IMR-90 (cell line): ENCODE measurements at regions not wholly inside any gene's neighbourhood (a gene's known extent, or its start where the extent isn't known, plus 50 kb on each side); places are given as distances from the start of the nearest gene placed in this dataset.

Experiments
- ATAC-seq: fragments of 200-7000 bp; cut with Tn5 transposase; 2 replicates; pipeline ENCODE4 v1.9.1; 2020; ENCODE audit warnings: low read depth, mild to moderate bottlenecking, moderate library complexity
- BruUV-seq: library from RNA; stranded (reverse); fragments of 400-500 nt; replicated peaks from 2 replicates; lab custom pipeline; 2021; lab: Mats Ljungman, UMichigan
- CTCF ChIA-PET: fragments of 300-600 bp; formaldehyde crosslinking; extraction: SDS; loops from one replicate; lab custom pipeline; 2021; ENCODE audit warnings: antibody characterized with exemption; lab: Yijun Ruan, JAX
- POLR2A ChIA-PET: fragments of 300-600 bp; sonication (Branson Sonifier 250); formaldehyde crosslinking; loops from one replicate; lab custom pipeline; 2022; ENCODE audit warnings: antibody characterized with exemption; ENCODE audit not compliant: unreplicated experiment; lab: Charles Lee
- DNase-seq: peaks from one replicate; pipeline ENCODE4 v3.0.0; 2013
- H2AFZ ChIP-seq: replicated peaks from 2 replicates; pipeline ENCODE3; 2013; ENCODE audit warnings: low read length, mild to moderate bottlenecking; ENCODE audit not compliant: poor library complexity
- H2AK5ac ChIP-seq: 2 replicates; pipeline ENCODE4 v1.6.1; 2013; ENCODE audit warnings: low read depth, low read length, inconsistent platforms
- H2AK9ac ChIP-seq: replicated peaks from 2 replicates; pipeline ENCODE3; 2013; ENCODE audit warnings: mild to moderate bottlenecking, low read depth, low read length, moderate library complexity; ENCODE audit not compliant: poor library complexity
- H2BK120ac ChIP-seq: 2 replicates; pipeline ENCODE4 v1.6.1; 2013; ENCODE audit warnings: low read depth, low read length, inconsistent platforms
- H2BK15ac ChIP-seq: 3 replicates; pipeline ENCODE4 v1.6.1; 2013; ENCODE audit warnings: low read depth, low read length, inconsistent platforms
- H2BK20ac ChIP-seq: 2 replicates; pipeline ENCODE4 v1.6.1; 2013; ENCODE audit warnings: low read depth, mild to moderate bottlenecking, inconsistent platforms, low read length, moderate library complexity
- H2BK5ac ChIP-seq: 2 replicates; pipeline ENCODE4 v1.6.1; 2013; ENCODE audit warnings: mild to moderate bottlenecking, low read depth, low read length, inconsistent platforms; ENCODE audit not compliant: poor library complexity, severe bottlenecking
- H3K14ac ChIP-seq: replicated peaks from 2 replicates; pipeline ENCODE4 v1.6.1; 2013; ENCODE audit warnings: low read depth, low read length, inconsistent platforms
- H3K18ac ChIP-seq: 2 replicates; pipeline ENCODE4 v1.6.1; 2013; ENCODE audit warnings: low read depth, low read length, control low read depth
- H3K23ac ChIP-seq: 2 replicates; pipeline ENCODE4 v1.6.1; 2013; ENCODE audit warnings: low read depth, low read length, inconsistent platforms
- H3K27ac ChIP-seq: 2 replicates; pipeline ENCODE4 v1.5.1; 2013; ENCODE audit warnings: mild to moderate bottlenecking, control low read depth, low read length; ENCODE audit not compliant: insufficient read depth
- H3K27me3 ChIP-seq: 2 replicates; pipeline ENCODE4 v1.6.1; 2013; ENCODE audit warnings: low read length; ENCODE audit not compliant: control insufficient read depth, insufficient read depth
- H3K36me3 ChIP-seq: 2 replicates; pipeline ENCODE4 v1.6.1; 2013; ENCODE audit warnings: low read length, mixed read lengths; ENCODE audit not compliant: control insufficient read depth, insufficient read depth
- H3K4ac ChIP-seq: 2 replicates; pipeline ENCODE4 v1.6.1; 2013; ENCODE audit warnings: low read depth, low read length, inconsistent platforms
- H3K4me1 ChIP-seq: 2 replicates; pipeline ENCODE4 v1.6.1; 2013; ENCODE audit warnings: low read length, mixed read lengths; ENCODE audit not compliant: control insufficient read depth, insufficient read depth
- H3K4me2 ChIP-seq: 2 replicates; pipeline ENCODE4 v1.6.1; 2013; ENCODE audit warnings: low read depth, mild to moderate bottlenecking, control low read depth, low read length, moderate library complexity
- H3K4me3 ChIP-seq: 2 replicates; pipeline ENCODE4 v1.5.1; 2013; ENCODE audit warnings: low read depth, mild to moderate bottlenecking, control low read depth, low read length, moderate library complexity; ENCODE audit not compliant: insufficient read depth
- H3K56ac ChIP-seq: 2 replicates; pipeline ENCODE4 v1.6.1; 2013; ENCODE audit warnings: low read length, inconsistent platforms; ENCODE audit not compliant: insufficient read depth; ENCODE audit errors: extremely low read depth
- H3K79me1 ChIP-seq, 2 experiments: 2 replicates each; pipeline ENCODE4 v1.6.1; 2013; ENCODE audit warnings: low read length in 2 of 2, inconsistent platforms in 1 of 2, low read depth in 1 of 2
- H3K9ac ChIP-seq: 2 replicates; pipeline ENCODE4 v1.6.1; 2013; ENCODE audit warnings: low read depth, low read length, control low read depth
- H3K9me1 ChIP-seq: 2 replicates; pipeline ENCODE4 v1.6.1; 2013; ENCODE audit warnings: low read length, inconsistent platforms; ENCODE audit not compliant: insufficient read depth
- H3K9me3 ChIP-seq: 2 replicates; pipeline ENCODE4 v1.6.1; 2013; ENCODE audit warnings: low read length; ENCODE audit not compliant: control insufficient read depth, insufficient read depth
- H4K20me1 ChIP-seq: 2 replicates; pipeline ENCODE4 v1.6.1; 2013; ENCODE audit warnings: low read length, inconsistent platforms; ENCODE audit not compliant: insufficient read depth
- H4K5ac ChIP-seq: 2 replicates; pipeline ENCODE4 v1.6.1; 2013; ENCODE audit warnings: mild to moderate bottlenecking, low read depth, low read length, control low read depth
- H4K8ac ChIP-seq, 2 experiments: 2 replicates each; pipeline ENCODE4 v1.6.1; 2013; ENCODE audit warnings: low read depth in 2 of 2, low read length in 2 of 2, control low read depth in 1 of 2, inconsistent platforms in 1 of 2
- H4K91ac ChIP-seq: 2 replicates; pipeline ENCODE4 v1.6.1; 2013; ENCODE audit warnings: low read depth, low read length, inconsistent platforms; ENCODE audit not compliant: insufficient read depth
- BHLHE40 ChIP-seq: fragments of 150-350 bp; IDR thresholded peaks from 2 replicates; pipeline ENCODE4 v1.6.1; 2016; ENCODE audit warnings: mild to moderate bottlenecking, low read depth, low read length
- CEBPB ChIP-seq: IDR thresholded peaks from 2 replicates; pipeline ENCODE4 v1.6.1; 2012; ENCODE audit warnings: low read depth, low read length, improper control_type of control experiment
- CHD1 ChIP-seq: IDR thresholded peaks from 2 replicates; pipeline ENCODE4 v1.6.1; 2012; ENCODE audit warnings: low read depth, low read length, improper control_type of control experiment
- FOS ChIP-seq: fragments of 150-350 bp; IDR thresholded peaks from 2 replicates; pipeline ENCODE4 v1.6.1; 2016; ENCODE audit warnings: low read depth, low read length
- MAFK ChIP-seq: IDR thresholded peaks from 2 replicates; pipeline ENCODE4 v1.6.1; 2012; ENCODE audit warnings: low read depth, low read length, improper control_type of control experiment
- MAZ ChIP-seq: IDR thresholded peaks from 2 replicates; pipeline ENCODE4 v1.6.1; 2012; ENCODE audit warnings: low read depth, mild to moderate bottlenecking, low read length, improper control_type of control experiment, moderate library complexity, borderline replicate concordance
- MXI1 ChIP-seq: IDR thresholded peaks from 2 replicates; pipeline ENCODE4 v1.6.1; 2012; ENCODE audit warnings: low read depth, mild to moderate bottlenecking, low read length, moderate library complexity, borderline replicate concordance
- NFE2L2 ChIP-seq: fragments of 150-350 bp; IDR thresholded peaks from 2 replicates; pipeline ENCODE4 v1.6.1; 2016; ENCODE audit warnings: low read depth, mild to moderate bottlenecking, low read length
- POLR2A ChIP-seq: IDR thresholded peaks from 2 replicates; pipeline ENCODE4 v1.6.1; 2012; ENCODE audit warnings: mild to moderate bottlenecking, low read depth, low read length
- RAD21 ChIP-seq: IDR thresholded peaks from 2 replicates; pipeline ENCODE4 v1.6.1; 2012; ENCODE audit warnings: low read length, improper control_type of control experiment
- RCOR1 ChIP-seq: IDR thresholded peaks from 2 replicates; pipeline ENCODE4 v1.6.1; 2012; ENCODE audit warnings: mild to moderate bottlenecking, low read length, improper control_type of control experiment; ENCODE audit not compliant: insufficient replicate concordance
- RFX5 ChIP-seq: IDR thresholded peaks from 2 replicates; pipeline ENCODE4 v1.8.0; 2012; ENCODE audit warnings: low read depth, mild to moderate bottlenecking, low read length, moderate library complexity
- SMC3 ChIP-seq: fragments of 150-350 bp; IDR thresholded peaks from 2 replicates; pipeline ENCODE4 v1.6.1; 2016; ENCODE audit warnings: low read depth, mild to moderate bottlenecking, antibody characterized with exemption, low read length, moderate library complexity
- USF2 ChIP-seq: fragments of 150-350 bp; IDR thresholded peaks from 2 replicates; pipeline ENCODE4 v1.6.1; 2017; ENCODE audit warnings: mild to moderate bottlenecking, antibody characterized with exemption, low read length, low read depth
- WGBS, 2 experiments: methylation state at CpG; one replicate each; pipeline versions ENCODE4 v1.1.5 to v1.1.7; 2013; ENCODE audit warnings: missing lambda C conversion rate in 2 of 2; ENCODE audit not compliant: insufficient read length in 1 of 2; ENCODE audit errors: extremely low coverage in 2 of 2; 5-methylcytosine and 5-hydroxymethylcytosine counted together
- dilution Hi-C: fragments of 300-500 bp; cut with HindIII; formaldehyde crosslinking; loops from one replicate; pipeline ENCODE4 v1.14.3; 2018; ENCODE audit warnings: low sequenced_read_pairs; ENCODE audit not compliant: unreplicated experiment
- in situ Hi-C: fragments of 300-500 bp; cut with MboI; formaldehyde crosslinking; loops from 3 replicates; pipeline ENCODE4 v1.14.3; 2019; ENCODE audit warnings: low sequenced_read_pairs, inconsistent platforms, mixed read lengths
- intact Hi-C: fragments of 100-400 bp; cut with micrococcal nuclease; formaldehyde crosslinking; loops from 2 replicates; pipeline ENCODE4 v1.10.0; 2022
- TF ChIP-seq, protein P1 (sequence below): conservative IDR thresholded peaks from 2 replicates; pipeline ENCODE4 v1.5.1; 2012; ENCODE audit warnings: mild to moderate bottlenecking, low read depth, low read length, improper control_type of control experiment
- TF ChIP-seq, protein P2 (sequence below): fragments of 150-350 bp; IDR thresholded peaks from 2 replicates; pipeline ENCODE4 v1.6.1; 2016; ENCODE audit warnings: low read depth, mild to moderate bottlenecking, low read length, moderate library complexity, borderline replicate concordance

DNA sequence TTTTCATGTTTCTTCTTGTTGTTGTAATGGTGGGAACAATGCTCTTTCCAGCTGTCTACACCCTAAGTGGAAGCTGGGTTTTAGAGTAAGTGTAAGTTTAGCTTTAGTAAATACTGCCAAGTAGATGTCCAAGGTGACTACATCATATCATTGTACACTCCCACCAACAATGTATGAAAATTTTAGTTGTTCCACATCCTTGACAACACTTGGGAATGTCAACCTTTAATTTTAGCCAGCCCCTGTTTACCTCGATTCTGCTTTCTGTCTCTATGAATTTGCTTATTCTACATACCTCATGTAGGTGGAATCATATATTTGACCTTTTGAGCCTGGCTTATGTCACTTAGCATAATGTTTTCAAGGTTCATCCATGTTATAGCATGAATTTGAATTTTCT is 93.0 kb downstream of the MTPAP start:
- Histone ChIP-seq H3K18ac (no peak overlapping the region), H4K5ac (no peak overlapping the region), H2BK20ac (no peak overlapping the region), H4K91ac (no peak overlapping the region), H3K4me2 (no peak overlapping the region), H3K23ac (no peak overlapping the region), H3K56ac (no peak overlapping the region), H4K8ac (no peak overlapping the region), H3K27ac (no peak overlapping the region), H2AK9ac (no peak overlapping the region), H3K9me1 (no peaks in the 10 kb centered on the region), H4K20me1 (no peaks in the 10 kb centered on the region), H2AFZ (no peak overlapping the region), H3K9me3 (peaks cover 2% of the 10 kb centered on the region; the same call in 1 of the 2 replicates), H3K79me1 (no peaks in the 10 kb centered on the region), H3K27me3 (peaks cover 3% of the 10 kb centered on the region; the same call in 1 of the 2 replicates), H3K4ac (no peak overlapping the region), H3K4me1 (no peaks in the 10 kb centered on the region), H2BK5ac (no peak overlapping the region), H2BK15ac (no peak overlapping the region), H3K9ac (no peak overlapping the region), H3K36me3 (no peaks in the 10 kb centered on the region), H3K4me3 (no peak overlapping the region), H2AK5ac (no peak overlapping the region), H3K14ac (no peak overlapping the region), H2BK120ac (no peak overlapping the region)
- ATAC-seq (no peak), DNase-seq (no peak)
- ChIA-PET CTCF (no interaction called here), POLR2A (no interaction called here)
- dilution Hi-C loops, result no loop called here
- in situ Hi-C loops, result no loop called here
- no TSS peak for BruUV-seq
- WGBS, 2 experiments, result no CpG with 5 or more reads among the region's 1 CpG
- intact Hi-C loops, result no loop called here
- TF ChIP-seq CHD1 (no peak), USF2 (no peak), BHLHE40 (no peak), FOS (no peak), NFE2L2 (no peak), CEBPB (no peak), RAD21 (no peak), MXI1 (no peak), POLR2A (no peak), RCOR1 (no peak), RFX5 (no peak), SMC3 (no peak), MAFK (no peak), MAZ (no peak)
- TF ChIP-seq, protein P1, sequence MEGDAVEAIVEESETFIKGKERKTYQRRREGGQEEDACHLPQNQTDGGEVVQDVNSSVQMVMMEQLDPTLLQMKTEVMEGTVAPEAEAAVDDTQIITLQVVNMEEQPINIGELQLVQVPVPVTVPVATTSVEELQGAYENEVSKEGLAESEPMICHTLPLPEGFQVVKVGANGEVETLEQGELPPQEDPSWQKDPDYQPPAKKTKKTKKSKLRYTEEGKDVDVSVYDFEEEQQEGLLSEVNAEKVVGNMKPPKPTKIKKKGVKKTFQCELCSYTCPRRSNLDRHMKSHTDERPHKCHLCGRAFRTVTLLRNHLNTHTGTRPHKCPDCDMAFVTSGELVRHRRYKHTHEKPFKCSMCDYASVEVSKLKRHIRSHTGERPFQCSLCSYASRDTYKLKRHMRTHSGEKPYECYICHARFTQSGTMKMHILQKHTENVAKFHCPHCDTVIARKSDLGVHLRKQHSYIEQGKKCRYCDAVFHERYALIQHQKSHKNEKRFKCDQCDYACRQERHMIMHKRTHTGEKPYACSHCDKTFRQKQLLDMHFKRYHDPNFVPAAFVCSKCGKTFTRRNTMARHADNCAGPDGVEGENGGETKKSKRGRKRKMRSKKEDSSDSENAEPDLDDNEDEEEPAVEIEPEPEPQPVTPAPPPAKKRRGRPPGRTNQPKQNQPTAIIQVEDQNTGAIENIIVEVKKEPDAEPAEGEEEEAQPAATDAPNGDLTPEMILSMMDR, result no peak
- TF ChIP-seq, protein P2, sequence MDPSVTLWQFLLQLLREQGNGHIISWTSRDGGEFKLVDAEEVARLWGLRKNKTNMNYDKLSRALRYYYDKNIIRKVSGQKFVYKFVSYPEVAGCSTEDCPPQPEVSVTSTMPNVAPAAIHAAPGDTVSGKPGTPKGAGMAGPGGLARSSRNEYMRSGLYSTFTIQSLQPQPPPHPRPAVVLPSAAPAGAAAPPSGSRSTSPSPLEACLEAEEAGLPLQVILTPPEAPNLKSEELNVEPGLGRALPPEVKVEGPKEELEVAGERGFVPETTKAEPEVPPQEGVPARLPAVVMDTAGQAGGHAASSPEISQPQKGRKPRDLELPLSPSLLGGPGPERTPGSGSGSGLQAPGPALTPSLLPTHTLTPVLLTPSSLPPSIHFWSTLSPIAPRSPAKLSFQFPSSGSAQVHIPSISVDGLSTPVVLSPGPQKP, result no peak
